ENCODE measurements at regions not wholly inside any gene's neighbourhood (a gene's known extent, or its start where the extent isn't known, plus 50 kb on each side); places are given as distances from the start of the nearest gene placed in this dataset.

DNA sequence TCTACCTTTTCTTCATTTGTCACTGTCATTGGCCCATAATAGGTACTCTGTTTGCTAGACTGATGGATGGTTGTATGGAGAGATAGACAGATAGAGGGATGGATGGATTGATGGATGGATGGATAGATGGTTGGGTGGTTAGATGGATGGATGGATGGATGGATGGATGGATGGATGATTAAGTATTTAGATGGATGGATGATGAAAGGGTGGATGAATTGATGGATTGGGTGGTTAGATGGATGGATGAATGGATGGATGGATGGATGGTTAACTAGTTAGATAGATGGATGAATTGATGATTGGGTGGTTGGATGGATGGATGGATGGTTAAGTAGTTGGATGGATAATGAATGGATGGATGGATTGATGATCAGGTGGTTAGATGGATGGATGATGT is 334.7 kb upstream of the AUTS2 start:
- TF ChIP-seq POLR2AphosphoS5 (IDR thresholded peaks at IDR 0.05; ENCODE audit: low read depth, low read length) (no peak), CTCF (IDR thresholded peaks at IDR 0.05; ENCODE audit: control extremely low read depth in 1 of 3, insufficient read depth in 1 of 3, low read depth in 1 of 3, low read length in 3 of 3) (no peak), RAD21 (IDR thresholded peaks at IDR 0.05 in 1 of 2, conservative IDR thresholded peaks at IDR 0.05 in 1 of 2; ENCODE audit: low read depth in 2 of 2, low read length in 2 of 2) (no peak), KDM1A (IDR thresholded peaks at IDR 0.05; ENCODE audit: borderline replicate concordance, low read length) (no peak), CHD2 (IDR thresholded peaks at IDR 0.05; ENCODE audit: low read length) (no peak), GTF2F1 (IDR thresholded peaks at IDR 0.05; ENCODE audit: borderline replicate concordance, low read depth, low read length) (no peak), SIX5 (IDR thresholded peaks at IDR 0.05; ENCODE audit: low read depth, low read length) (no peak), NRF1 (IDR thresholded peaks at IDR 0.05; ENCODE audit: low read depth, low read length) (no peak), EP300 (IDR thresholded peaks at IDR 0.05; ENCODE audit: borderline replicate concordance in 1 of 2, low read depth in 2 of 2, low read length in 2 of 2) (no peak), POLR2A (IDR thresholded peaks at IDR 0.05; ENCODE audit: control extremely low read depth in 1 of 2, low read depth in 2 of 2, low read length in 2 of 2) (no peak), TAF1 (IDR thresholded peaks at IDR 0.05; ENCODE audit: low read depth, low read length) (no peak), PHF8 (conservative IDR thresholded peaks at IDR 0.05; ENCODE audit: low read depth, low read length) (no peak), RFX5 (IDR thresholded peaks at IDR 0.05; ENCODE audit: borderline replicate concordance, low read depth, low read length) (no peak)
- TF ChIP-seq, protein P1, sequence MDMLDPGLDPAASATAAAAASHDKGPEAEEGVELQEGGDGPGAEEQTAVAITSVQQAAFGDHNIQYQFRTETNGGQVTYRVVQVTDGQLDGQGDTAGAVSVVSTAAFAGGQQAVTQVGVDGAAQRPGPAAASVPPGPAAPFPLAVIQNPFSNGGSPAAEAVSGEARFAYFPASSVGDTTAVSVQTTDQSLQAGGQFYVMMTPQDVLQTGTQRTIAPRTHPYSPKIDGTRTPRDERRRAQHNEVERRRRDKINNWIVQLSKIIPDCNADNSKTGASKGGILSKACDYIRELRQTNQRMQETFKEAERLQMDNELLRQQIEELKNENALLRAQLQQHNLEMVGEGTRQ (IDR thresholded peaks at IDR 0.05; ENCODE audit: low read length), result no peak

Measured in H1 (cell line).